HL-60 (cell line): ENCODE measurements at regions not wholly inside any gene's neighbourhood (a gene's known extent, or its start where the extent isn't known, plus 50 kb on each side); places are given as distances from the start of the nearest gene placed in this dataset.

Experiments
- DNase-seq, 2 experiments: peaks; one replicate each; pipeline ENCODE4 v3.0.0-alpha.2; 2010 to 2020; ENCODE audit warnings: low read depth in 1 of 2, low spot score in 1 of 2
- H3K27ac ChIP-seq: fragments of 250-450 bp; sonication (Bioruptor Pico); replicated peaks from 2 replicates; pipeline ENCODE4 v1.5.1; 2020; ENCODE audit warnings: mild to moderate bottlenecking, moderate library complexity
- H3K27me3 ChIP-seq: fragments of 250-450 bp; sonication (Bioruptor Pico); 2 replicates; pipeline ENCODE4 v1.5.1; 2021; ENCODE audit warnings: mild to moderate bottlenecking, moderate library complexity; ENCODE audit not compliant: insufficient read depth, poor library complexity, severe bottlenecking
- H3K4me3 ChIP-seq: replicated peaks from 2 replicates; pipeline ENCODE4 v1.5.1; 2011; ENCODE audit warnings: mild to moderate bottlenecking, control low read depth, low read length; ENCODE audit not compliant: insufficient read depth
- GABPA ChIP-seq: IDR thresholded peaks from 2 replicates; pipeline ENCODE4 v1.6.1; 2012; ENCODE audit warnings: low read depth
- POLR2AphosphoS5 ChIP-seq: IDR thresholded peaks from 2 replicates; pipeline ENCODE4 v1.6.1; 2012; ENCODE audit warnings: low read depth
- SPI1 ChIP-seq: IDR thresholded peaks from 2 replicates; pipeline ENCODE4 v1.6.1; 2012; ENCODE audit warnings: low read depth, mild to moderate bottlenecking, borderline replicate concordance
- TF ChIP-seq, protein P1 (sequence below): IDR thresholded peaks from 2 replicates; pipeline ENCODE4 v1.6.1; 2012; ENCODE audit warnings: low read depth; ENCODE audit not compliant: insufficient replicate concordance
- TF ChIP-seq, protein P2 (sequence below): IDR thresholded peaks from one replicate; pipeline ENCODE4 v1.5.1; 2011; ENCODE audit warnings: low read length, control low read depth, inconsistent platforms; ENCODE audit not compliant: insufficient read depth

DNA sequence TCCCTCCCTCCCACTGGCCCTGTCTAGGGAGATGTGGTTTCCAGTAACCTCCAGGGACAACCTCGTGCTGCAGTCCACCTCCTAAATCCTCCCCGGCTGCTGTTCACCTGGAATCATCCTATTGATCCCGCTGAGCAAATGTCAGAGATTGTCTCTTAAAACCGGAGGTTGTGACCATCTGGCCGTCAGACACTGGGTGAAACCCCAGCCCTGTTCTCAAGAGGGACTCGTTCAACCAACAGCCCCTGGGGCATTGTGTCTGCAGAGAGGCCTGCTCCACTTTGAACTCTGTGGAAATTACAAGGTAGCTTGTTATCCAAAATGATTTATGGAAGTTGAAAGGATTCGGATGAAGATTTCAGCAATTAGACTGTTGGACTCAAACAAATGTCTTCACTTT lies 498.0 kb downstream of the MATN1 start:
- Histone ChIP-seq H3K4me3 (no peak overlapping the region), H3K27me3 (no peaks in the 10 kb centered on the region), H3K27ac (no peak overlapping the region)
- DNase-seq = no peak
- TF ChIP-seq, protein P1, sequence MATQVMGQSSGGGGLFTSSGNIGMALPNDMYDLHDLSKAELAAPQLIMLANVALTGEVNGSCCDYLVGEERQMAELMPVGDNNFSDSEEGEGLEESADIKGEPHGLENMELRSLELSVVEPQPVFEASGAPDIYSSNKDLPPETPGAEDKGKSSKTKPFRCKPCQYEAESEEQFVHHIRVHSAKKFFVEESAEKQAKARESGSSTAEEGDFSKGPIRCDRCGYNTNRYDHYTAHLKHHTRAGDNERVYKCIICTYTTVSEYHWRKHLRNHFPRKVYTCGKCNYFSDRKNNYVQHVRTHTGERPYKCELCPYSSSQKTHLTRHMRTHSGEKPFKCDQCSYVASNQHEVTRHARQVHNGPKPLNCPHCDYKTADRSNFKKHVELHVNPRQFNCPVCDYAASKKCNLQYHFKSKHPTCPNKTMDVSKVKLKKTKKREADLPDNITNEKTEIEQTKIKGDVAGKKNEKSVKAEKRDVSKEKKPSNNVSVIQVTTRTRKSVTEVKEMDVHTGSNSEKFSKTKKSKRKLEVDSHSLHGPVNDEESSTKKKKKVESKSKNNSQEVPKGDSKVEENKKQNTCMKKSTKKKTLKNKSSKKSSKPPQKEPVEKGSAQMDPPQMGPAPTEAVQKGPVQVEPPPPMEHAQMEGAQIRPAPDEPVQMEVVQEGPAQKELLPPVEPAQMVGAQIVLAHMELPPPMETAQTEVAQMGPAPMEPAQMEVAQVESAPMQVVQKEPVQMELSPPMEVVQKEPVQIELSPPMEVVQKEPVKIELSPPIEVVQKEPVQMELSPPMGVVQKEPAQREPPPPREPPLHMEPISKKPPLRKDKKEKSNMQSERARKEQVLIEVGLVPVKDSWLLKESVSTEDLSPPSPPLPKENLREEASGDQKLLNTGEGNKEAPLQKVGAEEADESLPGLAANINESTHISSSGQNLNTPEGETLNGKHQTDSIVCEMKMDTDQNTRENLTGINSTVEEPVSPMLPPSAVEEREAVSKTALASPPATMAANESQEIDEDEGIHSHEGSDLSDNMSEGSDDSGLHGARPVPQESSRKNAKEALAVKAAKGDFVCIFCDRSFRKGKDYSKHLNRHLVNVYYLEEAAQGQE = no peak
- TF ChIP-seq POLR2AphosphoS5 = no peak
- no peak for TF ChIP-seq GABPA
- TF ChIP-seq, protein P2, sequence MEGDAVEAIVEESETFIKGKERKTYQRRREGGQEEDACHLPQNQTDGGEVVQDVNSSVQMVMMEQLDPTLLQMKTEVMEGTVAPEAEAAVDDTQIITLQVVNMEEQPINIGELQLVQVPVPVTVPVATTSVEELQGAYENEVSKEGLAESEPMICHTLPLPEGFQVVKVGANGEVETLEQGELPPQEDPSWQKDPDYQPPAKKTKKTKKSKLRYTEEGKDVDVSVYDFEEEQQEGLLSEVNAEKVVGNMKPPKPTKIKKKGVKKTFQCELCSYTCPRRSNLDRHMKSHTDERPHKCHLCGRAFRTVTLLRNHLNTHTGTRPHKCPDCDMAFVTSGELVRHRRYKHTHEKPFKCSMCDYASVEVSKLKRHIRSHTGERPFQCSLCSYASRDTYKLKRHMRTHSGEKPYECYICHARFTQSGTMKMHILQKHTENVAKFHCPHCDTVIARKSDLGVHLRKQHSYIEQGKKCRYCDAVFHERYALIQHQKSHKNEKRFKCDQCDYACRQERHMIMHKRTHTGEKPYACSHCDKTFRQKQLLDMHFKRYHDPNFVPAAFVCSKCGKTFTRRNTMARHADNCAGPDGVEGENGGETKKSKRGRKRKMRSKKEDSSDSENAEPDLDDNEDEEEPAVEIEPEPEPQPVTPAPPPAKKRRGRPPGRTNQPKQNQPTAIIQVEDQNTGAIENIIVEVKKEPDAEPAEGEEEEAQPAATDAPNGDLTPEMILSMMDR = no peak
- no peak for TF ChIP-seq SPI1

DNA sequence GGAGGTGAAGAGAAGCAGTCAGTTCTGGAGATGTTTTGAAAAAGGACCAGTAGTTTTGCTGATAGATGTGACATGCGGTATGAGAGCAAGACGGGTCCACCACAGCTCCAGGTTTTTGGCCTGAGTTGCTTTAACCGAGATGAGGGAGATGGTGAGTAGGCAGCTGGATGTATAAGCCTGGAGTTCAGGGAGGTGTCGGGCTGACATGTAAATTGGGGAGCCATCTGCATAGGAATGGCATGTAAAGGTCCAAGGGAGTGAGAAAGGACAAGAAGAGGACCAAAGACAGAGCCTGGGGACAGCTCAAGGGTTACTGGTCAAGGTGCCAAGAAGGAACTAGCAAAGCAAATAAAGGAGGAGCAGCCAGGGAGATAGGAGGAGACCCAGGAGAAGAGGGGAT lies 503.7 kb downstream of the MATN1 start:
- Histone ChIP-seq H3K4me3 (no peak overlapping the region), H3K27ac (no peak overlapping the region), H3K27me3 (no peaks in the 10 kb centered on the region)
- TF ChIP-seq POLR2AphosphoS5 (no peak), SPI1 (no peak), GABPA (no peak)
- TF ChIP-seq, protein P1 = no peak
- TF ChIP-seq, protein P2 = no peak
- no peak for DNase-seq

- Histone ChIP-seq H3K4me3 (no peak overlapping the region), H3K27me3 (no peaks in the 10 kb centered on the region), H3K27ac (no peak overlapping the region)
- TF ChIP-seq SPI1 (no peak), POLR2AphosphoS5 (no peak), GABPA (no peak)
- TF ChIP-seq, protein P1 = no peak
- TF ChIP-seq, protein P2 = no peak
- DNase-seq = no peak
Measured at GRCh38 chr1:30218438-30218837, 504.9 kb downstream of the MATN1 start.
